ENCODE measurements at regions not wholly inside any gene's neighbourhood (a gene's known extent, or its start where the extent isn't known, plus 50 kb on each side); places are given as distances from the start of the nearest gene placed in this dataset.
A peak's percentile ranks its signal among the peaks of the same experiment; 100 is the strongest.

GRCh38 chr19:27993619-27994570, 1219.1 kb downstream of the UQCRFS1 start:
- Histone ChIP-seq H3K36me3 (no peaks in the 10 kb centered on the region), H3K9ac (ENCODE audit: low read depth in 2 of 2, low read length in 2 of 2) (no peak overlapping the region), H3K4me1 (no peaks in the 10 kb centered on the region), H3K9me3 (no peaks in the 10 kb centered on the region), H3K4me3 (no peak overlapping the region), H3K27me3 (no peaks in the 10 kb centered on the region), H3K27ac (no peak overlapping the region)
- intact Hi-C loops (cut with DNase I) = no loop called here
- TF ChIP-seq, protein P1, sequence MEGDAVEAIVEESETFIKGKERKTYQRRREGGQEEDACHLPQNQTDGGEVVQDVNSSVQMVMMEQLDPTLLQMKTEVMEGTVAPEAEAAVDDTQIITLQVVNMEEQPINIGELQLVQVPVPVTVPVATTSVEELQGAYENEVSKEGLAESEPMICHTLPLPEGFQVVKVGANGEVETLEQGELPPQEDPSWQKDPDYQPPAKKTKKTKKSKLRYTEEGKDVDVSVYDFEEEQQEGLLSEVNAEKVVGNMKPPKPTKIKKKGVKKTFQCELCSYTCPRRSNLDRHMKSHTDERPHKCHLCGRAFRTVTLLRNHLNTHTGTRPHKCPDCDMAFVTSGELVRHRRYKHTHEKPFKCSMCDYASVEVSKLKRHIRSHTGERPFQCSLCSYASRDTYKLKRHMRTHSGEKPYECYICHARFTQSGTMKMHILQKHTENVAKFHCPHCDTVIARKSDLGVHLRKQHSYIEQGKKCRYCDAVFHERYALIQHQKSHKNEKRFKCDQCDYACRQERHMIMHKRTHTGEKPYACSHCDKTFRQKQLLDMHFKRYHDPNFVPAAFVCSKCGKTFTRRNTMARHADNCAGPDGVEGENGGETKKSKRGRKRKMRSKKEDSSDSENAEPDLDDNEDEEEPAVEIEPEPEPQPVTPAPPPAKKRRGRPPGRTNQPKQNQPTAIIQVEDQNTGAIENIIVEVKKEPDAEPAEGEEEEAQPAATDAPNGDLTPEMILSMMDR (IDR thresholded peaks at IDR 0.05) = no peak
- no peak for DNase-seq

- no peak overlapping the region for H3K27ac ChIP-seq
- H3K4me3 ChIP-seq = no peak overlapping the region
- H3K9ac ChIP-seq (ENCODE audit: low read depth in 2 of 2, low read length in 2 of 2) = no peak overlapping the region
- H3K27me3 ChIP-seq = no peaks in the 10 kb centered on the region
- TF ChIP-seq, protein P1 (IDR thresholded peaks at IDR 0.05) = no peak
- no peaks in the 10 kb centered on the region for H3K4me1 ChIP-seq
- H3K9me3 ChIP-seq = no peaks in the 10 kb centered on the region
- no peak for DNase-seq
- intact Hi-C loops (cut with DNase I) = no loop called here
- no peaks in the 10 kb centered on the region for H3K36me3 ChIP-seq
These were observed 1226.7 kb downstream of the UQCRFS1 start for GRCh38 chr19:27986299-27986698.

DNA sequence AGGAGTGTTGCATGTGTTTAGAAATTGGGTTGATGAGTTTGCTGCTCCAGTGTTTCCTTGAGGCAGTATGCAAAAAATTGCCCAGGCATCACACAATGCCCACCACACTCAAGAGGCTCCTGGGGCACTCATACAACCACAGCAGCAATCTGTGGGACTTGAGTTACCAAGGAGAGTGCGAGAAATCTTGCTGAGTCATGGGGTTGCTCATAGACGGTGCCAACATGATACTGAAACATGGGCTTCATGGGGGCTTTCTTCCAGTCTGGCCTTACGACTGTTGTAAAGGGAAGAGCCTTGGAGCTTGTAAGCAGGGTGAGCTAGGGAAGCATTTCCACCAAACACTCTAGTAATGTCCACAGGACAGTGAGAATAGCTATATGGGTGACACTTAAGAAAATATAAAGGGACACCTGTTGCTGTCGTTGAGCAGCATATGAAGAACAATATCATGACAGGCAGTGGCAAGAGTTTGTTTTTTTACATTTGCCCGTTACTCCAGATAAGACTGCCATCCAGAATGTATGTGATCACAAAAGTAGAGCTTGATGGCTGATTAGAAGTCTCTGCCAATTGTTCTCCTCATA, 1237.4 kb downstream of the UQCRFS1 start:
- Histone ChIP-seq H3K27me3 (no peaks in the 10 kb centered on the region), H3K4me3 (no peak overlapping the region), H3K9ac (ENCODE audit: low read depth in 2 of 2, low read length in 2 of 2) (no peak overlapping the region), H3K9me3 (no peaks in the 10 kb centered on the region), H3K4me1 (no peaks in the 10 kb centered on the region), H3K36me3 (no peaks in the 10 kb centered on the region), H3K27ac (no peak overlapping the region)
- DNase-seq = no peak
- intact Hi-C loops (cut with DNase I) = loop anchor here (10.0 kb wide), 2 partner anchors 269 to 479 kb away; no protein-coding TSS in a partner anchor
- TF ChIP-seq, protein P1 (IDR thresholded peaks at IDR 0.05) = no peak

GRCh38 chr19:27974082-27974513, 1238.9 kb downstream of the UQCRFS1 start:
- no peak overlapping the region for H3K27ac ChIP-seq
- no peak overlapping the region for H3K9ac ChIP-seq (ENCODE audit: low read depth in 2 of 2, low read length in 2 of 2)
- H3K4me1 ChIP-seq = no peaks in the 10 kb centered on the region
- TF ChIP-seq, protein P1 (IDR thresholded peaks at IDR 0.05) = peak; percentile 50
- no peaks in the 10 kb centered on the region for H3K9me3 ChIP-seq
- peak; percentile 24 for DNase-seq
- H3K36me3 ChIP-seq = no peaks in the 10 kb centered on the region
- H3K27me3 ChIP-seq = no peaks in the 10 kb centered on the region
- no peak overlapping the region for H3K4me3 ChIP-seq
- intact Hi-C loops (cut with DNase I) = loop anchor here (5.0 to 10.0 kb wide), 4 partner anchors 271 to 738 kb away; no protein-coding TSS in a partner anchor

GRCh38 chr19:27972291-27973040, 1240.5 kb downstream of the UQCRFS1 start:
- Histone ChIP-seq H3K4me1 (no peaks in the 10 kb centered on the region), H3K27me3 (no peaks in the 10 kb centered on the region), H3K27ac (no peak overlapping the region), H3K9me3 (no peaks in the 10 kb centered on the region), H3K4me3 (no peak overlapping the region), H3K36me3 (no peaks in the 10 kb centered on the region), H3K9ac (ENCODE audit: low read depth in 2 of 2, low read length in 2 of 2) (no peak overlapping the region)
- TF ChIP-seq, protein P1 (IDR thresholded peaks at IDR 0.05) = no peak
- no peak for DNase-seq
- intact Hi-C loops (cut with DNase I) = loop anchor here (5.0 to 10.0 kb wide), 4 partner anchors 272 to 740 kb away; no protein-coding TSS in a partner anchor
